ENCODE measurements at regions not wholly inside any gene's neighbourhood (a gene's known extent, or its start where the extent isn't known, plus 50 kb on each side); places are given as distances from the start of the nearest gene placed in this dataset.

DNA sequence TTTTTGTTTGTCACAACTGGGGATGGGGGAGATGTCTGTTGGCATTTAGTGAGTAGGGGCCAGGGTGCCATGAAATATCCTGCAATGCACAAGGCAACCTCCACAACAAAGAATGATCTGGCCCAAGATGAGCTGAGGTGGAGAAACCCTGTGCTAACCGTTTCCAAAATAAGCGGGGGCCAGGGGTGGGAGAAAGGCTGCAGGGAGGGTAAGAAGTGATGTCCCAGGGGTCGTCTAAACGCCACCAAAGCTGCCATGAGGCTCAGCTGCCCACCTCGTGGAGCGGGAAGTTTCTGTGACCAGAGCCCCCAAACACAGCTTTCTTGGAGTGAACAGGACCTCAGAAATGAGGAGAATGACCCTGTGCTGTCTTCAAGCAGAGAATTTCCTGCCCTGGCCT, 76.5 kb upstream of the CDH5 start:
- TF ChIP-seq EZH2 (IDR thresholded peaks at IDR 0.05; ENCODE audit: borderline replicate concordance, insufficient read depth, low read depth, low read length, poor library complexity, severe bottlenecking) = no peak
- TF ChIP-seq CTCF (IDR thresholded peaks at IDR 0.05) = no peak
